Sigmoid colon (tissue), 4 donors: ENCODE measurements at regions not wholly inside any gene's neighbourhood (a gene's known extent, or its start where the extent isn't known, plus 50 kb on each side); places are given as distances from the start of the nearest gene placed in this dataset.

ENCODE experiments used
- CTCF ChIP-seq, 4 experiments: fragments of 450-650 bp in 3 of 4; fragments of 200-600 bp in 1 of 4; IDR thresholded peaks; one replicate each; pipeline ENCODE4 v1.5.1; 2016 to 2019; ENCODE audit warnings: antibody characterized with exemption in 4 of 4, mild to moderate bottlenecking in 3 of 4, moderate library complexity in 2 of 4
- POLR2A ChIP-seq, 2 donors: fragments of 450-650 bp; IDR thresholded peaks; one replicate each; pipeline ENCODE4 v1.6.1; 2016; ENCODE audit warnings: antibody characterized with exemption in 2 of 2, mild to moderate bottlenecking in 2 of 2, moderate library complexity in 2 of 2
- POLR2AphosphoS5 ChIP-seq, 4 donors: sonication (generic); formaldehyde crosslinking; IDR thresholded peaks; one replicate each; pipeline ENCODE4 v1.6.1; 2017; ENCODE audit warnings: antibody characterized with exemption in 4 of 4

GRCh38 chr18:22483407-22483806 is 65.7 kb upstream of the CTAGE1 start:
- TF ChIP-seq CTCF (IDR thresholded peaks at IDR 0.05): no peak
- TF ChIP-seq POLR2A (IDR thresholded peaks at IDR 0.05): no peak
- no peak for TF ChIP-seq POLR2AphosphoS5 (IDR thresholded peaks at IDR 0.05)
